Cardiac muscle cell (in vitro differentiated cells and primary cell): ENCODE measurements at regions not wholly inside any gene's neighbourhood (a gene's known extent, or its start where the extent isn't known, plus 50 kb on each side); places are given as distances from the start of the nearest gene placed in this dataset.
"Not testable (repeated sequence)": the region's sequence is repeated elsewhere in the genome, so short reads cannot be mapped to it uniquely, and the experiment has no call there.

ENCODE experiments used
- DNase-seq, 2 donors: peaks; one replicate each; pipeline versions ENCODE4 v3.0.0 to v3.0.0-alpha.2; 2010 to 2017; ENCODE audit warnings: low read depth in 1 of 2, low spot score in 1 of 2
- H3K27ac ChIP-seq: fragments of 200-600 bp; sonication (generic); 2 replicates; pipeline ENCODE4 v1.5.1; 2016
- H3K27me3 ChIP-seq: fragments of 200-600 bp; sonication (generic); 2 replicates; pipeline ENCODE4 v1.6.0; 2016; ENCODE audit warnings: control low read depth
- H3K36me3 ChIP-seq: fragments of 200-600 bp; sonication (generic); 2 replicates; pipeline ENCODE4 v1.5.1; 2016; ENCODE audit warnings: control low read depth
- H3K4me1 ChIP-seq: fragments of 200-600 bp; sonication (generic); 2 replicates; pipeline ENCODE4 v1.8.1; 2017; ENCODE audit warnings: low read depth, mild to moderate bottlenecking, mixed run types
- H3K4me3 ChIP-seq: fragments of 200-600 bp; sonication (generic); 2 replicates; pipeline ENCODE4 v1.5.1; 2016; ENCODE audit warnings: mild to moderate bottlenecking
- H3K9me3 ChIP-seq: fragments of 200-600 bp; sonication (generic); 2 replicates; pipeline ENCODE4 v1.5.1; 2017; ENCODE audit warnings: low read depth, mild to moderate bottlenecking, control low read depth
- CTCF ChIP-seq: IDR thresholded peaks from 2 replicates; pipeline ENCODE4 v1.5.1; 2012; ENCODE audit warnings: low read depth, mild to moderate bottlenecking, low read length

- Histone ChIP-seq H3K36me3 (no peaks in the 10 kb centered on the region), H3K27ac (no peak overlapping the region), H3K9me3 (no peaks in the 10 kb centered on the region), H3K4me1 (no peaks in the 10 kb centered on the region), H3K4me3 (no peak overlapping the region), H3K27me3 (no peaks in the 10 kb centered on the region)
- no peak for TF ChIP-seq CTCF
- no peak for DNase-seq
These were observed 1262.7 kb upstream of the PABPC4L start for GRCh38 chr4:135464311-135464710.

- not testable (repeated sequence) for H3K4me3 ChIP-seq, H3K9me3 ChIP-seq, H3K36me3 ChIP-seq, H3K4me1 ChIP-seq, H3K27ac ChIP-seq, DNase-seq, H3K27me3 ChIP-seq
These were observed 1246.0 kb upstream of the PABPC4L start for GRCh38 chr4:135447598-135447997.

GRCh38 chr4:135434936-135435335, 1233.3 kb upstream of the PABPC4L start:
- TF ChIP-seq CTCF = no peak
- no peaks in the 10 kb centered on the region for H3K36me3 ChIP-seq

GRCh38 chr4:135429528-135429927, 1227.9 kb upstream of the PABPC4L start:
- H3K36me3 ChIP-seq = no peaks in the 10 kb centered on the region
- no peaks in the 10 kb centered on the region for H3K9me3 ChIP-seq
- no peak overlapping the region for H3K4me3 ChIP-seq
- no peak for TF ChIP-seq CTCF
- no peak overlapping the region for H3K27ac ChIP-seq
- peaks cover 11% of the 10 kb centered on the region for H3K4me1 ChIP-seq
- no peaks in the 10 kb centered on the region for H3K27me3 ChIP-seq
- no peak for DNase-seq

More at GRCh38 chr4:135434936-135435335, 1233.3 kb upstream of the PABPC4L start:
- Histone ChIP-seq H3K27me3 (no peaks in the 10 kb centered on the region), H3K27ac (no peak overlapping the region), H3K4me3 (no peak overlapping the region), H3K4me1 (peaks cover 2% of the 10 kb centered on the region), H3K9me3 (no peaks in the 10 kb centered on the region)
- no peak for DNase-seq

GRCh38 chr4:135418353-135418752, 1216.8 kb upstream of the PABPC4L start:
- peak; percentile 25 for TF ChIP-seq CTCF
- Histone ChIP-seq H3K36me3 (no peaks in the 10 kb centered on the region), H3K4me1 (no peaks in the 10 kb centered on the region), H3K27ac (no peak overlapping the region), H3K27me3 (no peaks in the 10 kb centered on the region), H3K9me3 (no peaks in the 10 kb centered on the region), H3K4me3 (no peak overlapping the region)
- peak in 1 of 2 donors; percentile 20 for DNase-seq

GRCh38 chr4:135412213-135412612, 1210.6 kb upstream of the PABPC4L start:
- no peak for TF ChIP-seq CTCF
- no peak for DNase-seq

More at GRCh38 chr4:135412213-135412612, 1210.6 kb upstream of the PABPC4L start:
- H3K36me3 ChIP-seq = no peaks in the 10 kb centered on the region
- H3K27me3 ChIP-seq = no peaks in the 10 kb centered on the region
- H3K9me3 ChIP-seq = no peaks in the 10 kb centered on the region
- H3K4me1 ChIP-seq = no peaks in the 10 kb centered on the region
- H3K4me3 ChIP-seq = no peak overlapping the region
- no peak overlapping the region for H3K27ac ChIP-seq
